GM21360 (cell line): ENCODE measurements at regions not wholly inside any gene's neighbourhood (a gene's known extent, or its start where the extent isn't known, plus 50 kb on each side); places are given as distances from the start of the nearest gene placed in this dataset.

Source experiments
- ATAC-seq: cut with Tn5 transposase; IDR thresholded peaks from one replicate; pipeline ENCODE4 v1.9.1; 2021; ENCODE audit warnings: mild to moderate bottlenecking, moderate library complexity; ENCODE audit not compliant: unreplicated experiment

- no peak for ATAC-seq
Measured at GRCh38 chr2:144163592-144163991, 356.3 kb downstream of the ZEB2 start.

- ATAC-seq, result no peak
Measured at GRCh38 chr2:144162652-144163051, 357.3 kb downstream of the ZEB2 start.

- ATAC-seq, result no peak
Measured at GRCh38 chr2:144161061-144161460, 358.9 kb downstream of the ZEB2 start.

DNA sequence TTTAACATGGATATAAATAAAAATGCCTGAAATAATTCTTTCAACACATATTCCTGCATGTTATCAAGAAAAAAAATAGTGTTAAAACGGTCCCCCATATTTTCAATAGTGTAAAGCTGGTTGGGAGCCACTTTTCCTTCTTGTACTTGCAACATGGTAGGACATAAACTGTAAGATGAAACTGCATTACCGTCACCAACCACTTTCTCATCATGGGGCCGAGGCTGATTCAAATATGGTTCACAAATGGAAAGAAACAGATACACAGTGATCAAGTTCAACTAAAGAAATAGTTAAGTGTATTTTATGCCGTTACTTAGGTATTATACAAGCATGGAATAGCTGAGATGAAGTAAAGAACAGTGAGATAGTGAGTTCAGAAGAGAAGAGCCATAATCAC is 360.7 kb downstream of the ZEB2 start:
- ATAC-seq, result no peak

DNA sequence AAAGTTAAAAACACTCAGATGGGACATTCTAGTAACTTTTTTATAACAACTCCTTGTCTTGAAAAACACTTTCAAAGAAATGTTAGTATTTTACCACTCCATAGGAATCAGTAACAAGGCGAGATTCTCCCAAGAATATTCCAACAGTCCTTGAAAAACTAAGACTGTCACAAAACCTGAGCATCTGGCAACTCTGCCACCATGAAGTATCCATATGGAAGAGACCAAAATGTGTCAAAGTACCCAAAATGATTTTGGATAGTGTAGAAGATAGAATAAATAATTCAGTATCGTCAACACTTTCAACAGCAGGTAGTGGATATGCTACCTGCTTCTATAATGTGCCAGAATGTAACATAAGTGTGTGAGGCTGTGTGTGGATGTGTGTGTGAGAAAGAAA is 361.8 kb downstream of the ZEB2 start:
- no peak for ATAC-seq

GRCh38 chr2:144156736-144157640 is 362.9 kb downstream of the ZEB2 start:
- ATAC-seq, result no peak

DNA sequence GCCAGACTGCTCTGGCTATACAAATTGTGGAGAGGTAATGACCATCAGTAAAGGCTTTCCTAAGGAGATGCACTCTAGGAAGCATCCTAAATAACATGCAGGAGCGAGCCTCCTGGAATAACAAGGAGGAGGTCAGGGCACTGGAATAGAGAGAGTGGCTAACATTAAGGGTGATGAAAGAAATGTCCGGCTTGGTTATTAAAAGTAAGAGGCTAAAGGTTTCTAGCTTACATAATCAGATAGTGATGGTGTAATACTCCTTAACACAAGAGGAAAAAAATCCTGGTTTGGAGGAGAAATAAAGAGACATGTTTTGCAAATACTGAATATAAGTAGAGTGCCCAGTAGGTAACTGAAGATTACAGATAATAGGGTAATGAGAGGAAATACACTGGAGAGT is 365.7 kb downstream of the ZEB2 start:
- ATAC-seq, result no peak

DNA sequence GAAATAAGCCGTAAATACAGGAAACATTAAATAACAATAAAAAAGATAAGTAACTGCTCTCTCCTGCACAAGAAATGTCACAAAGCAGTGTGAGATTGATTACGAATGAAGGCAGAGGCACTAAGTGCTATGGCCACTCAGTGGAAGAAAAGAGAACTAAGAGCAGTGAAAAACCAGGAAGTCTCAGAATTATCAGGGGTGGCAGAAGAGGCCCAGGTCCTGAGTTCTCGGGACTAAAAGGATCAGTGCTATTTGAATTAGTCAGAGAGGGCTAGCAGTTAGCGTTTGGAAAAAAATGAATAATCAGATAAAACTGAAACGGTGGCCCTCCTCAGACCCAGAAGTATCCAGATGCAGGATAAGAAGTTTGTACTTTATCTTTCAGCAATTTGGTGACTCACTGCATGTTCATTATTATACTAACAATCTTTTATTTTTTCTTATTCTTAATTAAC is 367.1 kb downstream of the ZEB2 start:
- ATAC-seq, result no peak

DNA sequence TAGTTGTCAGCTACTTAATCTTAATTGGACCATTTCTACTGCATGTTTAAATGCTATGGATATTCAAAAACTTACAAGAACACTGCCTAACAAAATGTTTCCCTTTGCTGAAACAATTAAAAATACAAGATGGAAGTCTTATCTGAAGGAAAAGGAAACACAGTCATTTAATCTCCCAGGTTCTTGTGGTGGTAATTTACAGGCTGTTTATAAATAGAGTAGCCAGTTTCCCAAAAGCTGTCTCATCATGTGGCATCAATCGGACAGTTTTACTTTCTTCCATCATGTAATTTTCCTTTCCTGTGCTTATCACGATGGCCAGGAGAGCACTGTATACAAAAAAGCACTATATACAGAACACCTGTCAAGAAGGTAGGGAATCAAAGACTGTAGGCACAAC is 368.1 kb downstream of the ZEB2 start:
- no peak for ATAC-seq

DNA sequence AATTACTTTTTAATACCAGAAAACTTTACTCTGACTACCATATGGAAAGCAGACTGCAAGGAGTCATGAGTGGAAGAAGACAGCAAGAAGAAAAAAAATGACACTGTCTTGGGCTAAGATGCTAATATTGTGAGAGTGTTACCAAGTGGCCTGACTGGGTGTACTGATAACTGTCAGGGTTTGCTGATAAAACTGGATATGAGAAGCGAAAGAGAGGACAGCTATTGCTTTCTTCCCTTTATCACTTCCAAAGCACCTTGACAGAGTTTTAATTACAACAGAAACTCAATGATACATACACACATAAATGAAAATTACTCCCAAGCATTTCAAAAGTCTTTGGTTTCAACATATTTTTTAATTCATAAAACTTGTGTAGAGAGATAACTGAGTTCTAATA is 368.5 kb downstream of the ZEB2 start:
- ATAC-seq, result no peak

DNA sequence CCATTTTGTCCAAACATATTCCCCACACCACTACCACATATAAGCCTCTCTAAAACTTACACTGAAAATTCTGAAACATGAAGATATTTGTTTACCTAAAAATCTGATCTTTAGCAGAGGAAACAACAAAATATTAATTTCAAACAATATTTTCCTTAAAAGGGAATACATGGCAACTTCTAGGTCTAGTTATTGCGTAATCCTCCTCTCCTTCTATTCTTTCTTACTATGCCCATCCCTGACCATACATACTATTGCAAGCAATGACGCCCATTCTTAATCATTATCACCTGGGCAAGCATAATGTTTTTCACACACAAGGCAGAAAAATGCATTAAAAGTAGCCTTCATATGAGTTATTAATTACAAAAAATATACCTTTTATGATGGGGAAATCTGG is 372.6 kb downstream of the ZEB2 start:
- ATAC-seq, result no peak

GRCh38 chr2:144146876-144147275 is 373.0 kb downstream of the ZEB2 start:
- ATAC-seq, result no peak

DNA sequence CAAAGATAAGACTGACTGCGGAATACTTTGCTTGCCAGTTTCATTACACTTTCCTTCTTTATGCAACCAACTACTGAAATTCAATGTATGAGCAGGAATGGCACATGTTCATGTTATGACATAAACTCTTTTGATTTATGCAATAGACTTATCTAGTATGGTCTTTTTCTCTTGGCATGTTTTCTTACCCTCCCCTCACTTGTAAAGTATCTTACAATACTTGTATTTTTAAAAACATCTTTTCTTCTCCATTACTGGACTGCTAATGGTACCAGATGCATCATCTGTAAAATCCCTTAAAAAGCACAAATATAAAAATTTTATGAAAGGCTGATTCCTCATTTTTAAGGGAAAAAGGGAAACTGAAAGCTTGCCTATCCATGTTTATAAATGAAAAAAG is 373.8 kb downstream of the ZEB2 start:
- no peak for ATAC-seq

- no peak for ATAC-seq
Measured at GRCh38 chr2:144143294-144144151, 376.4 kb downstream of the ZEB2 start.

DNA sequence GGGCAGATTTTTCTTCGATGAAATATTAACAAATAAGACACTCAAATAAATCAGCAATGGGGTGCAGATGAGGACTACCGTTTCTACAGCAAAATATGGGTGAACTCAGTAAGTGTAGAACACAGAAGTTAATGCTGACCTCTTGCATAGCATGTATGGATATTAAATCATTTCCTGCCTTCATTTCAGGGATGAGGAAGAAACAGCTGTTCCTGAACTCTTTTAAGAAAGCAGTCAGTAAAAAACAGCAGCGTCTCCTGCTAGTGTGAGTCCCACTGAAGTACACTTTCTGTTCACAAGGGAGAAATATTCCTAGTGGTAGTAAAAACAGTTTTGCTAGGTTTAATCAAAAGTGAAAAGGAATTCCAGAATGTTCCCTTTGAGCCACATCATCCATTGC is 379.0 kb downstream of the ZEB2 start:
- no peak for ATAC-seq

GRCh38 chr2:144137705-144138428 is 382.1 kb downstream of the ZEB2 start:
- no peak for ATAC-seq

GRCh38 chr2:144137272-144137671 is 382.6 kb downstream of the ZEB2 start:
- ATAC-seq, result no peak

DNA sequence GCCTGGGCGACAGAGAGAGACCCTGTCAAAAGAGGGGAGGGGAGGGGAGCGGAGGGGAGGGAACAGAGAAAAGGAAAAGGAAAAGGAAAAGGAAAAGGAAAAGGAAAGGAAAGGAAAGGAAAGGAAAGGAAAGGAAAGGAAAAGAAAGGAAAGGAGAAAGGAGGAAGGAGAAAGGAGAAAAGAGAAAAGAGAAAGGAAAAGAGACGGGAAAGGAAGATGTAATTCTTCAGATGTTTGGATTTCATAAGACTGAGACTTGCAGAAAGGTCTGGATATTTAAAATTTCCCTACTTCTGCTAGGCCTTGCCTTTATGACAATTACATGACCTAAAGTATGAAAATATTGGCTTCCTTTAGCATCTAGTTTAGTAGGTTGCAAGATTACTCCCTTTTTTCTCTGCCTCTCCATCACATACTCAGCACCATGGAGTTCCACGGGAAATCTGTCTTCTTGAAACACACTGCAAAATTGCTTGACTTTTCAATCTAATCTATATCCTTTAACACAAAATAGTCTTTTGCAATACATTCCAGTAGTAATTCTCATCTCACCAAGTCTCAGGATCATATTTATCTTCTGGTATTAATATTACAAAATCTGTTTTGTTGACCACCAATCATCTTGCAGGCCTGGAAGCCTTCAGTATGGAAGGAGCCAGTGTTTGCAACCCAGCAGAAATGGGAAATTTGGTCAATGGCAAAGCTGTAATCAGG is 383.5 kb downstream of the ZEB2 start:
- no peak for ATAC-seq

DNA sequence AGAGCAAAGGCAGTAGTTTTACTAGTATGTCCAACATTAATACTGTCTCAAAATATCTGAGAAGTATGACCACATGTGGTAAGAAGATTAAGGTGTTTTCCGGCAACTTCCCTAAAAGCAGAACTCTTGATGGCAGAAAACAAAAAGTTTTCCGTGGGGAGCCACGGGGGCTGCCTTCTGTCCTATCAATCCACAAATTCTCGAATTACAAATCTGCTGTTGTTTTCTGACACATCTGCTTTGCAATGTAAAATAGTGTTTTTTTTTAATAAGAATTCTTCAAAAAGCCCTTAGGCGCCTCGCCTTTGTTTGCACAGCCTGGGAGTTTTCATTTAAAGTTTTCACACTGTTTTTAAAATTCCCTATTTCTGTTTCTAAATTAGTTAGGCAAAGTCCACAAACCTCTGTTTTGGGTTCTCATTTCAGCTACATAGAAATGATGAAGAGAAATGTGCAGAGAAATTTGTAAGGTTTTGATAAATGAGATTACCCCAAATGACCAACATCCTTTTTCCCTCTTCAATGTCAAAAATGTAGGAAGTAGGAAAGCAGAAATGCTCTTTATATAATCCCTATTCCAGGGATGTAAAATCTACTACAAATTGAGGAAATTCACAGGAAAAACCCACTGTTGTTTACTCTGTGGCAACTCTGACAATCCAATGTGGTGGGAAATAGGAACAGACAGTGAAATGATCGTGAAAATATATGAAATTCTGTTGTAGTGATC is 385.8 kb downstream of the ZEB2 start:
- ATAC-seq, result no peak

- ATAC-seq, result no peak
Measured at GRCh38 chr2:144132357-144132756, 387.6 kb downstream of the ZEB2 start.
